C4-2B (cell line): ENCODE measurements at regions not wholly inside any gene's neighbourhood (a gene's known extent, or its start where the extent isn't known, plus 50 kb on each side); places are given as distances from the start of the nearest gene placed in this dataset.

ENCODE experiments used
- CTCF ChIP-seq: fragments of 450-650 bp; conservative IDR thresholded peaks from 2 replicates; pipeline ENCODE4 v1.5.1; 2017; ENCODE audit warnings: mild to moderate bottlenecking
- ZFX ChIP-seq: fragments of 450-650 bp; IDR thresholded peaks from 2 replicates; pipeline ENCODE4 v1.6.1; 2017

GRCh38 chr9:87212605-87213021, 265.3 kb upstream of the GAS1 start:
- no peak for TF ChIP-seq CTCF
- no peak for TF ChIP-seq ZFX
